MM.1S (cell line): ENCODE measurements at regions not wholly inside any gene's neighbourhood (a gene's known extent, or its start where the extent isn't known, plus 50 kb on each side); places are given as distances from the start of the nearest gene placed in this dataset.

ENCODE experiments used
- CTCF ChIP-seq: fragments of 300-600 bp; sonication (generic); IDR thresholded peaks from 2 replicates; pipeline ENCODE4 v1.5.1; 2016; ENCODE audit warnings: antibody characterized with exemption, low read length, mixed read lengths
- EZH2 ChIP-seq: fragments of 300-600 bp; sonication (generic); optimal IDR thresholded peaks from 2 replicates; pipeline ENCODE3; 2017; ENCODE audit warnings: low read depth, mild to moderate bottlenecking, antibody characterized with exemption, low read length, mixed read lengths
- EZH2phosphoT487 ChIP-seq: fragments of 300-600 bp; sonication (generic); IDR thresholded peaks from 2 replicates; pipeline ENCODE4 v1.6.1; 2018; ENCODE audit warnings: antibody characterized with exemption, low read length

- TF ChIP-seq CTCF (no peak), EZH2phosphoT487 (no peak), EZH2 (no peak)
These were observed 349.1 kb downstream of the PCDH10 start for GRCh38 chr4:133498149-133498548.
